ENCODE measurements at regions not wholly inside any gene's neighbourhood (a gene's known extent, or its start where the extent isn't known, plus 50 kb on each side); places are given as distances from the start of the nearest gene placed in this dataset.
"Not testable (repeated sequence)": the region's sequence is repeated elsewhere in the genome, so short reads cannot be mapped to it uniquely, and the experiment has no call there.

- Histone ChIP-seq H3K36me3 (no peaks in the 10 kb centered on the region), H3K9me3 (no peaks in the 10 kb centered on the region), H3K4me3 (no peak overlapping the region), H3K4me1 (peaks cover 0 to 9% (median 2%) of the 10 kb centered on the region in 4 donors), H3K27ac (replicated peaks in 1 of 4) (no peak overlapping the region), H3K27me3 (no peaks in the 10 kb centered on the region)
- no peak for DNase-seq (ENCODE audit: extremely low spot score)
- TF ChIP-seq POLR2A (IDR thresholded peaks at IDR 0.05; ENCODE audit: low read depth) (no peak), POLR2AphosphoS5 (IDR thresholded peaks at IDR 0.05) (no peak)
- 92% methylated on average over 6 of the region's 6 CpGs for WGBS
- intact Hi-C loops (cut with DNase I), result no loop called here
Observed at GRCh38 chr10:33025039-33025438, 67.0 kb upstream of the ITGB1 start.

- H3K4me3 ChIP-seq, result no peak overlapping the region
- WGBS, result 81% methylated on average over 3 of the region's 3 CpGs
- TF ChIP-seq POLR2A (IDR thresholded peaks at IDR 0.05; ENCODE audit: low read depth) (no peak), EP300 (IDR thresholded peaks at IDR 0.05) (no peak), CTCF (IDR thresholded peaks at IDR 0.05) (no peak), POLR2AphosphoS5 (IDR thresholded peaks at IDR 0.05) (no peak)
- no peaks in the 10 kb centered on the region for H3K36me3 ChIP-seq
- H3K4me1 ChIP-seq, result peaks cover 0 to 9% (median 1%) of the 10 kb centered on the region in 4 donors
- H3K27me3 ChIP-seq, result no peaks in the 10 kb centered on the region
- intact Hi-C loops (cut with DNase I), result no loop called here
- H3K9me3 ChIP-seq, result no peaks in the 10 kb centered on the region
- no peak for DNase-seq (ENCODE audit: extremely low spot score)
- no peak overlapping the region for H3K27ac ChIP-seq (replicated peaks in 1 of 4)
Observed at GRCh38 chr10:33022691-33023090, 64.7 kb upstream of the ITGB1 start.

- Histone ChIP-seq H3K4me1 (peaks cover 0 to 9% (median 1%) of the 10 kb centered on the region in 4 donors), H3K27me3 (no peaks in the 10 kb centered on the region), H3K4me3 (no peak overlapping the region), H3K36me3 (no peaks in the 10 kb centered on the region), H3K9me3 (no peaks in the 10 kb centered on the region), H3K27ac (replicated peaks in 1 of 4) (no peak overlapping the region)
- intact Hi-C loops (cut with DNase I), result no loop called here
- TF ChIP-seq POLR2A (IDR thresholded peaks at IDR 0.05; ENCODE audit: low read depth) (no peak), EP300 (IDR thresholded peaks at IDR 0.05) (no peak), CTCF (IDR thresholded peaks at IDR 0.05) (no peak), POLR2AphosphoS5 (IDR thresholded peaks at IDR 0.05) (no peak)
- WGBS, result 93% methylated on average over 4 of the region's 4 CpGs
- DNase-seq (ENCODE audit: extremely low spot score), result no peak
Observed at GRCh38 chr10:33022090-33022489, 64.1 kb upstream of the ITGB1 start.

GRCh38 chr10:33016988-33017387, 59.0 kb upstream of the ITGB1 start:
- TF ChIP-seq CTCF (IDR thresholded peaks at IDR 0.05), result no peak
- no peak for TF ChIP-seq EP300 (IDR thresholded peaks at IDR 0.05)
- TF ChIP-seq POLR2AphosphoS5 (IDR thresholded peaks at IDR 0.05), result no peak
- TF ChIP-seq POLR2A (IDR thresholded peaks at IDR 0.05; ENCODE audit: low read depth), result no peak
- Histone ChIP-seq H3K4me3 (no peak overlapping the region), H3K27ac (replicated peaks in 1 of 4) (no peak overlapping the region), H3K36me3 (no peaks in the 10 kb centered on the region), H3K4me1 (no peaks in the 10 kb centered on the region), H3K9me3 (no peaks in the 10 kb centered on the region), H3K27me3 (no peaks in the 10 kb centered on the region)
- 98% methylated on average over 2 of the region's 2 CpGs for WGBS
- DNase-seq (ENCODE audit: extremely low spot score), result no peak
- intact Hi-C loops (cut with DNase I), result no loop called here

GRCh38 chr10:33015761-33016547, 57.9 kb upstream of the ITGB1 start:
- no peaks in the 10 kb centered on the region for H3K27me3 ChIP-seq
- H3K4me3 ChIP-seq, result no peak overlapping the region
- H3K36me3 ChIP-seq, result no peaks in the 10 kb centered on the region
- H3K9me3 ChIP-seq, result no peaks in the 10 kb centered on the region
- 79% methylated on average over 3 of the region's 3 CpGs for WGBS
- no peak overlapping the region for H3K27ac ChIP-seq (replicated peaks in 1 of 4)
- TF ChIP-seq CTCF (IDR thresholded peaks at IDR 0.05) (no peak), POLR2A (IDR thresholded peaks at IDR 0.05; ENCODE audit: low read depth) (no peak), EP300 (IDR thresholded peaks at IDR 0.05) (no peak), POLR2AphosphoS5 (IDR thresholded peaks at IDR 0.05) (no peak)
- intact Hi-C loops (cut with DNase I), result no loop called here
- DNase-seq (ENCODE audit: extremely low spot score), result no peak
- no peaks in the 10 kb centered on the region for H3K4me1 ChIP-seq

- H3K9me3 ChIP-seq; H3K27ac ChIP-seq (replicated peaks in 1 of 4); DNase-seq (ENCODE audit: extremely low spot score); H3K4me3 ChIP-seq; intact Hi-C loops (cut with DNase I); H3K4me1 ChIP-seq; H3K27me3 ChIP-seq; H3K36me3 ChIP-seq: not testable (repeated sequence)
- no CpG with 5 or more reads among the region's 25 CpGs for whole genome bisulfite sequencing
Observed at GRCh38 chr10:33013331-33013730, 55.3 kb upstream of the ITGB1 start.

Data from esophagus muscularis mucosa (tissue), 4 donors.